Frontal cortex (tissue), 3 donors: ENCODE measurements at regions not wholly inside any gene's neighbourhood (a gene's known extent, or its start where the extent isn't known, plus 50 kb on each side); places are given as distances from the start of the nearest gene placed in this dataset.
"Not testable (repeated sequence)": the region's sequence is repeated elsewhere in the genome, so short reads cannot be mapped to it uniquely, and the experiment has no call there.

Source experiments
- DNase-seq, 2 donors: peaks; one replicate each; pipeline ENCODE4 v3.0.0; 2012; ENCODE audit warnings: low spot score in 2 of 2
- FAIRE-seq: peaks from 2 replicates; lab custom pipeline; 2012; peaks lifted over from hg19 to GRCh38; lab: Jason Lieb, UNC
- donor health status: control.
- donor health status: control.
- donor health status: control.

GRCh38 chr6:134594881-134595280 lies 277.0 kb upstream of the SGK1 start:
- DNase-seq = no peak
- no peak for FAIRE-seq

GRCh38 chr6:134593887-134594286 lies 276.0 kb upstream of the SGK1 start:
- FAIRE-seq = peak; percentile 66
- peak; percentile 33 to 45 for DNase-seq

DNA sequence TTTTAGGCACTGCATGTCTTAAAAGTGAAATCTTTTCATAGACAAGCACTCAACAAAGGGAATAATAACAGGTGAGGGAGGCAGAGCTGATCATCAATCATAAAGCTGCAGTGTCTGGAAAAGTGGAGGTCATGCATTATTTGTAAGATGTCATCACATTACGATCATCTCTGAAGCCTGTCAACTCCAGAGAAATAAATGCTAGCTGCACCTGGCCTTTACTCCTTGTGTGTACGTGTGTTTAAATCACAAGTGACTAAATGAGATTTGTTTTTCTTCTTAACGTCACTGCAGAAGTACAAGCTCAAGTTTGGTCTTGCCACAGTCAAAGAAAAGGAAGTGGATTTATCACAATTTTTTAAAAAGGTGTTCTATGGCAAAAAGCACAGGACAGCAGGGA lies 275.5 kb upstream of the SGK1 start:
- FAIRE-seq (no peak), DNase-seq (no peak)

DNA sequence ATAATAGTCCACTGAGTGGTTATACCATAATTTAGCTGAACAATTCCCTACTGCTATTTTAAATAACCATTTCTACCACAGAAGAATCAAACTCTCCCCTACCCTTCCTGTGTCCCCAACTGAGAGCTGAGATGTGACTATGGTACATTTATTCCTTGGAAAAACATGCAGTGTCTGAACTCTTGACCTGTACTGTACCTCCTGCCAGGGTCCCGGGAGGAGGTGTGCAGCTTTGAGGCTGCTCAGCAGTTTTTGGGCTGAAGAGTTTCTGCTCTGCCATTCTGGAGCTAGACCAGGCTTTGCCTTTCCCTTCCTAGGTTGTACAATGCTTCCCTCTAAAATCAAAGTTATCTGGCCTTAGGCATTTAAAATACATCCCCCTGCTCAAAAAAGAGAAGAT lies 275.1 kb upstream of the SGK1 start:
- FAIRE-seq (no peak), DNase-seq (no peak)

DNA sequence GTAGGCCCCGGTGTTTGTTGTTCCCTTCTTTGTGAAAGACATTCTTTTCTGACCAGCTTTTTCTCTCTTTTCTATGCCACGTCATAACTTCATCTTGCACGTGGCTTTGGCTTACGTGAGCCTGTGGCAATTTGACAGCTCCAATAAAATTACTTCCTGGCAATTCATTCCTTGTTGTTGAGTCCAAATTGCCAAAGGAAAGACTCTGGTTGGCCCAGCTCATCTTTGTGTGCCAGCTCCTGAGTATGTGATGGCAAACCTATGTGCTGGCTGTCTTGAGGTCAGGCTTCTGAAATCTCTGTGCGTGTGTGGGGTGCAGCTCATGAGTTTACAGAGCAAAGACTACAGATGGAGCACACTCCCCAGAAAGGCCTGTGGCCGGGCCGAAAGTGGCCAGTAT lies 272.5 kb upstream of the SGK1 start:
- DNase-seq (no peak), FAIRE-seq (no peak)

DNA sequence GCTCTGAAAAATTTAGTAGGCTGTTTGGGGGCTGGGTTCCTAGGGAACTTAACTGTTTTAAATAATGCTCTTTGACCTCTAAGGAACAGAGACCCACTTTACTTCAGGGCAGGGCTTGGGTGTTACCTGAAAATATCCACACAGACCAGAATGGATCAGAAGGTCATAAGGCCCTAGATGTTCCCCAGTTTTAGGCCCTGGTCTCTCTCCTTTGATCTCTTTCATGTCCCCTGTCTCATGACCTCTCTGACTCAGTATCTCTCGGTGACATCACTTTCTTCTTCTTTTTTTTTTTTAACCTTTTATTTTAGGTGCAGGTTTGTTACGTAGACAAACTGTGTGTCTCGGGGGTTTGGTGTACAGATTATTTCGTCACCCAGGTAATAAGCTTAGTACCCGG lies 272.1 kb upstream of the SGK1 start:
- FAIRE-seq (no peak), DNase-seq (no peak)

DNA sequence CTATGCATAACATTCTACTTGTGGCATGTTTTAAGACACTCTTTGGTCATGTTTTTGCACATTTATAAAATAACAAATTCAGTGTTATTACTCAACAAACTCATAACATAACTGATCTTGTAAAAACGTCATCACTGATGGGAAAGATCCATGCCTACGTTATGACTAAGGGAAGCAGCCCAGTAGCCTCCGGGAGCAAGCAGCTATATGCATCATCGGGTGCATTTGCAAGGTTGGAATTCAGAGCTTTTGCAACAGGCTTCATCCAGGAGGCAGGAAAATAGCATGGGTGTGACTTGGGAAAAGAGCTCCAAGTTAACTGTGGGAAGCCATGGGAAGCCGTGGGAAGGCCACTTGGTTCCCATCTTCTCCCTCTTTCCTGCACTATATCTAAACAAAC lies 271.6 kb upstream of the SGK1 start:
- FAIRE-seq = no peak

GRCh38 chr6:134588267-134588666 lies 270.4 kb upstream of the SGK1 start:
- no peak for DNase-seq
- no peak for FAIRE-seq

More for the DNA sequence above, 271.6 kb upstream of the SGK1 start:
- DNase-seq = no peak

GRCh38 chr6:134585517-134585873 lies 267.6 kb upstream of the SGK1 start:
- no peak for FAIRE-seq
- DNase-seq = no peak

GRCh38 chr6:134584847-134585516 lies 267.1 kb upstream of the SGK1 start:
- FAIRE-seq (no peak), DNase-seq (no peak)

DNA sequence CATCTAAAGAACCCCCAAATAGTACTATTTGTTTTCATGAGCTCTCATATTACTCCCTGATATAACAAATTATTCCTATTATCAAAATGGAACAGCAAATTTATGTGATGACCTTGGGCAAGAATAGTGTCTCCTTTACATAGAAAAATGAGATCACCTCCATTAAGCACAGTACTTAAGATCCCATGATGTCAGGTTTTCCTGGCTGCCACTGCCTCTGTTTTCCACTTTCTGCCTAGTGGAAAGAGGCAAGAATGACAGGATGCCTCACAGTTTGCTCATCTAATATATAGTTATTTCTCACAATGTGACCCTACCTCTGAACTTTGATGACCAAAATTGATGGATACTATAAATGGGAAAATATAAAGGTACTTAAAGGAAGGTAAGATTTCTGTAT lies 260.1 kb upstream of the SGK1 start:
- DNase-seq = no peak
- FAIRE-seq = no peak

DNA sequence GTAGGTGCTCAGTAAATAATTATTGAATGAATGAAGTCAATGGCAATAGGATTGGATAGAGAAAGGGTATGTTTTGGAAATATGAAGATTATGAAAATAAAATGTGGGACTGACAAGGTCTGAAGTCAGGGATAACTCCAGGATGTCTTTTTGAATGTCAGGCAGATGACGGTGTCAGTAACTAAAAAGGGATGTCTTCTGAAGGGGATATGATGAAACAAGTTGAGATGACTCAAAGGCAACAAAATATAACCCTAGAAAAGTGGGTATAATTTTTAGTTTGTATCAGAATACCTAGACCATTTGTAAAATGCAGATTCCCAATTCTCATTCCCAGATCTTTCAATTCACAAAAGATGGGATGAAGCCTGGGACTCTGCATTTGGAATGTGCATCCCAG lies 257.3 kb upstream of the SGK1 start:
- FAIRE-seq (no peak), DNase-seq (no peak)

DNA sequence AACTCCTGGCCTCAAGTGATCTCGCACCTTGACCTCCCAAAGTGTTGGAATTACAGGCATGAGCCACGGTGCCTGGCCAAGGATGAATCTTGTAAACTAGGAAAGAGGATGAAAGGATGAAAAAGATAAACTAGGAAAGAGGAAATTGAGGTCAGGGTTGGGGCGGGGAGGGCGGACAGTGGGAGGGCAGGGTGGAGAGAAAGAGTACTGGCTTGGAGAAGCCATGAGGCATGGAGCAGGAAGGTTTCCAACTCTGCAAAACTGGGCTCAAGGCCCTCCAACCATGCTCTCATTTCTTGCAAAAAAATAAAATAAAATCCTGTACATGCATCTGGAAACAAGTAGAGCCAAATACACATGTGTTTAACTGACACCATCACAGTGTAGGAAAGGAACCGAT lies 256.6 kb upstream of the SGK1 start:
- FAIRE-seq = no peak
- DNase-seq = no peak

GRCh38 chr6:134569996-134570395 lies 252.1 kb upstream of the SGK1 start:
- DNase-seq = not testable (repeated sequence)
- FAIRE-seq = peak; percentile 74

DNA sequence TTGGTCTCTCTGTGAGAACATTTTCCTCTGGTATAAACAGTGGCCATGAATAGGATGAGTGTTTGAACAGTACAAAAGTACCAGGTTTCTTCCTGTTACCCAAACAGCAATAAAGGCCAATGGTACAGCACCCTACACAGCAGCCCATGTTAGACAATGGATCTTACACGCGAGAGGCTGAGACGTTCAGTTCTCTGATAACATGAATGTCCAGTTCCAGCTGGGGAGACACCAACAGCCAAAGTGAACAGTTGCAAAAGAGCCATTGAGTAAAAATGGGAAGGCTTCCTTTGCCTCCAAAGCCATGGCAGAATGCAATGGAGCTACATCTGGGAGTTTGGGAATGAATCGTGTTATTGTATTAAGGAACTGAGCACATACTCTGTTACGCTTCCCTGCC lies 246.8 kb upstream of the SGK1 start:
- FAIRE-seq (no peak), DNase-seq (peak in 1 of 2 donors; percentile 13)

DNA sequence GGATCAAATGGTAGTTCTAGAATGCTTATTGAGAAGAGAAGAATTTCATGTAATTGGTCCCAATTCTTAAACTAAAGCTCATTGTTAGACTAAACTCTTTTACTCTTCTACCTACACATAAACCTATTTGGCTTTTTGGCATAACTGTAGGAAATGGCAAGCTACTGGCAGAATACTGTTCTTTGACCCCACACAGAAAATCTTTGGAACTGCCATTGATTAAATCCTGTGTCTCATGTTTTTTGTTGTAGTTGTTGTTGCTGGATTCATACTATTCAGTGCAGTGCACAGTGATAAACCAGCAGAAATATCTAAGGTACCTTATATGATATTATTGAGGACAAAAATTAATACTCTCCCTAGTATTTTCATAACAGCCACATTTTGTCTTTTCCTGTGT lies 242.1 kb upstream of the SGK1 start:
- FAIRE-seq = no peak
- no peak for DNase-seq

- FAIRE-seq = no peak
- no peak for DNase-seq
Observed at GRCh38 chr6:134557509-134557908, 239.6 kb upstream of the SGK1 start.

DNA sequence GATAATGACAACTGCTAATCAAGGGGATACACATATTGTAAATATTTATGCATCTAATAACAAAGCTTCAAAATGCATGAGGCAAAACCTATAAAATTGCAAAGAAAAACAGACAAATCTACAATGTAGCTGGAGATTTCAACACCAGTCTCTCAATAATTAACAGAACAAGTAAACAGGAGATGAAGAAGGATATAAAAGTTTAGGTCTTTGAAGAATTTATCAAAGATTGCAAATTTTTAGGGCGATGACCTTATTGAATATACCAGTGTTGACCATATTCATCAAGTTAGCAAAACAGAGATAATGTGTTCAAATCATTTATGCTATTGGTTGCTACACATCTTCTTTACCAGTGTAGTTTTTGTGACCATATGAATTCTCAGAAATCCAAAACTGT lies 237.8 kb upstream of the SGK1 start:
- DNase-seq (no peak), FAIRE-seq (no peak)

DNA sequence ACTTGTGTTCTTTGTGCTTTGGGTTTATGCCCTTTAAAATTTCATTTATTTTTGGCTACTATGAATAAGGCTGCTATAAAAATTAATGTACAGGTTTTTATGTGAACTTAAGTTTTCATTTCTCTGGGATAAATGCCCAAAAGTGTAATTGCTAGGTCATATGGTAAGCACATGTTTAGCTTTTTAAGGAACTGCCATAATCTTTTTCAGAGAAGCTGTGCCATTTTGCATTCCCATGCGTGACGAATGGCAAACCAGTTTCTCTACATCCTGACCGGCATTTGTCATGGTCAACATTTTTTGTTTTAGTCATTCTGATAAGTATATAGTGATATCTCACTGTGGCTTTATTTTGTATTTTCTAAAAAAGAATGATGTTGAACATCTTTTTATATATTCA lies 236.0 kb upstream of the SGK1 start:
- no peak for DNase-seq
- no peak for FAIRE-seq

- FAIRE-seq (no peak), DNase-seq (no peak)
Observed at GRCh38 chr6:134551245-134551960, 233.5 kb upstream of the SGK1 start.

- FAIRE-seq (no peak), DNase-seq (no peak)
Observed at GRCh38 chr6:134550604-134551003, 232.7 kb upstream of the SGK1 start.

GRCh38 chr6:134549854-134550253 lies 231.9 kb upstream of the SGK1 start:
- DNase-seq (no peak), FAIRE-seq (no peak)
